ENCODE measurements at regions not wholly inside any gene's neighbourhood (a gene's known extent, or its start where the extent isn't known, plus 50 kb on each side); places are given as distances from the start of the nearest gene placed in this dataset.

GRCh38 chr5:68915079-68915478 is 178.7 kb upstream of the SLC30A5 start:
- Mint-ChIP-seq H3K4me1 (ENCODE audit: unreplicated experiment) (no peaks in the 10 kb centered on the region), H3K36me3 (ENCODE audit: low read depth, unreplicated experiment) (peaks cover 2% of the 10 kb centered on the region), H3K9me3 (ENCODE audit: unreplicated experiment) (no peaks in the 10 kb centered on the region), H3K4me3 (ENCODE audit: unreplicated experiment) (no peak overlapping the region), H3K27ac (ENCODE audit: unreplicated experiment) (no peak overlapping the region), H3K27me3 (ENCODE audit: unreplicated experiment) (no peaks in the 10 kb centered on the region)
- no peak for DNase-seq (ENCODE audit: low spot score)
- TF ChIP-seq CTCF (IDR thresholded peaks at IDR 0.05; ENCODE audit: unreplicated experiment), result no peak

- Mint-ChIP-seq H3K27ac (ENCODE audit: unreplicated experiment) (no peak overlapping the region), H3K27me3 (ENCODE audit: unreplicated experiment) (no peaks in the 10 kb centered on the region), H3K4me1 (ENCODE audit: unreplicated experiment) (no peaks in the 10 kb centered on the region), H3K9me3 (ENCODE audit: unreplicated experiment) (no peaks in the 10 kb centered on the region), H3K4me3 (ENCODE audit: unreplicated experiment) (no peak overlapping the region), H3K36me3 (ENCODE audit: low read depth, unreplicated experiment) (peaks cover 6% of the 10 kb centered on the region)
- no peak for DNase-seq (ENCODE audit: low spot score)
- no peak for TF ChIP-seq CTCF (IDR thresholded peaks at IDR 0.05; ENCODE audit: unreplicated experiment)
These were observed 175.5 kb upstream of the SLC30A5 start for GRCh38 chr5:68918306-68918705.

- no peak for DNase-seq (ENCODE audit: low spot score)
- TF ChIP-seq CTCF (IDR thresholded peaks at IDR 0.05; ENCODE audit: unreplicated experiment), result no peak
- no peaks in the 10 kb centered on the region for H3K4me1 Mint-ChIP-seq (ENCODE audit: unreplicated experiment)
- no peak overlapping the region for H3K27ac Mint-ChIP-seq (ENCODE audit: unreplicated experiment)
- no peak overlapping the region for H3K4me3 Mint-ChIP-seq (ENCODE audit: unreplicated experiment)
- H3K27me3 Mint-ChIP-seq (ENCODE audit: unreplicated experiment), result no peaks in the 10 kb centered on the region
- peaks cover 6% of the 10 kb centered on the region for H3K36me3 Mint-ChIP-seq (ENCODE audit: low read depth, unreplicated experiment)
- no peaks in the 10 kb centered on the region for H3K9me3 Mint-ChIP-seq (ENCODE audit: unreplicated experiment)
These were observed 173.8 kb upstream of the SLC30A5 start for GRCh38 chr5:68919988-68920490.

GRCh38 chr5:68920888-68921287 is 172.9 kb upstream of the SLC30A5 start:
- H3K36me3 Mint-ChIP-seq (ENCODE audit: low read depth, unreplicated experiment), result peaks cover 6% of the 10 kb centered on the region
- no peak overlapping the region for H3K4me3 Mint-ChIP-seq (ENCODE audit: unreplicated experiment)

More at GRCh38 chr5:68920888-68921287, 172.9 kb upstream of the SLC30A5 start:
- no peaks in the 10 kb centered on the region for H3K4me1 Mint-ChIP-seq (ENCODE audit: unreplicated experiment)
- no peaks in the 10 kb centered on the region for H3K27me3 Mint-ChIP-seq (ENCODE audit: unreplicated experiment)
- TF ChIP-seq CTCF (IDR thresholded peaks at IDR 0.05; ENCODE audit: unreplicated experiment), result no peak
- no peak for DNase-seq (ENCODE audit: low spot score)
- no peaks in the 10 kb centered on the region for H3K9me3 Mint-ChIP-seq (ENCODE audit: unreplicated experiment)
- no peak overlapping the region for H3K27ac Mint-ChIP-seq (ENCODE audit: unreplicated experiment)
